ENCODE measurements at regions not wholly inside any gene's neighbourhood (a gene's known extent, or its start where the extent isn't known, plus 50 kb on each side); places are given as distances from the start of the nearest gene placed in this dataset.

GRCh38 chr13:53238261-53238660 lies 209.6 kb downstream of the OLFM4 start:
- no peak for TF ChIP-seq CTCF (IDR thresholded peaks at IDR 0.05)
- no peak for TF ChIP-seq POLR2A (IDR thresholded peaks at IDR 0.05)

Measured in uterus (tissue), 2 donors.